ENCODE measurements at regions not wholly inside any gene's neighbourhood (a gene's known extent, or its start where the extent isn't known, plus 50 kb on each side); places are given as distances from the start of the nearest gene placed in this dataset.

- no peak for DNase-seq (ENCODE audit: low read depth)
- H3K4me3 ChIP-seq (ENCODE audit: low read length): no peak overlapping the region
- TF ChIP-seq, protein P1, sequence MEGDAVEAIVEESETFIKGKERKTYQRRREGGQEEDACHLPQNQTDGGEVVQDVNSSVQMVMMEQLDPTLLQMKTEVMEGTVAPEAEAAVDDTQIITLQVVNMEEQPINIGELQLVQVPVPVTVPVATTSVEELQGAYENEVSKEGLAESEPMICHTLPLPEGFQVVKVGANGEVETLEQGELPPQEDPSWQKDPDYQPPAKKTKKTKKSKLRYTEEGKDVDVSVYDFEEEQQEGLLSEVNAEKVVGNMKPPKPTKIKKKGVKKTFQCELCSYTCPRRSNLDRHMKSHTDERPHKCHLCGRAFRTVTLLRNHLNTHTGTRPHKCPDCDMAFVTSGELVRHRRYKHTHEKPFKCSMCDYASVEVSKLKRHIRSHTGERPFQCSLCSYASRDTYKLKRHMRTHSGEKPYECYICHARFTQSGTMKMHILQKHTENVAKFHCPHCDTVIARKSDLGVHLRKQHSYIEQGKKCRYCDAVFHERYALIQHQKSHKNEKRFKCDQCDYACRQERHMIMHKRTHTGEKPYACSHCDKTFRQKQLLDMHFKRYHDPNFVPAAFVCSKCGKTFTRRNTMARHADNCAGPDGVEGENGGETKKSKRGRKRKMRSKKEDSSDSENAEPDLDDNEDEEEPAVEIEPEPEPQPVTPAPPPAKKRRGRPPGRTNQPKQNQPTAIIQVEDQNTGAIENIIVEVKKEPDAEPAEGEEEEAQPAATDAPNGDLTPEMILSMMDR (conservative IDR thresholded peaks at IDR 0.05; ENCODE audit: low read depth, low read length): no peak
These were observed 807.4 kb upstream of the CITED2 start for GRCh38 chr6:140181876-140182275.

GRCh38 chr6:140180306-140180705 is 805.9 kb upstream of the CITED2 start:
- no peak for DNase-seq (ENCODE audit: low read depth)
- H3K4me3 ChIP-seq (ENCODE audit: low read length): no peak overlapping the region
- TF ChIP-seq, protein P1 (conservative IDR thresholded peaks at IDR 0.05; ENCODE audit: low read depth, low read length): no peak

GRCh38 chr6:140178935-140179334 is 804.5 kb upstream of the CITED2 start:
- TF ChIP-seq, protein P1 (conservative IDR thresholded peaks at IDR 0.05; ENCODE audit: low read depth, low read length): no peak
- H3K4me3 ChIP-seq (ENCODE audit: low read length): no peak overlapping the region
- no peak for DNase-seq (ENCODE audit: low read depth)

- TF ChIP-seq, protein P1 (conservative IDR thresholded peaks at IDR 0.05; ENCODE audit: low read depth, low read length): no peak
These were observed 804.1 kb upstream of the CITED2 start for GRCh38 chr6:140178520-140178919.

GRCh38 chr6:140176306-140176705 is 801.9 kb upstream of the CITED2 start:
- TF ChIP-seq, protein P1 (conservative IDR thresholded peaks at IDR 0.05; ENCODE audit: low read depth, low read length): no peak
- no peak for DNase-seq (ENCODE audit: low read depth)
- H3K4me3 ChIP-seq (ENCODE audit: low read length): no peak overlapping the region

More at GRCh38 chr6:140178520-140178919, 804.1 kb upstream of the CITED2 start:
- H3K4me3 ChIP-seq (ENCODE audit: low read length): no peak overlapping the region
- DNase-seq (ENCODE audit: low read depth): no peak

- no peak overlapping the region for H3K4me3 ChIP-seq (ENCODE audit: low read length)
- TF ChIP-seq, protein P1 (conservative IDR thresholded peaks at IDR 0.05; ENCODE audit: low read depth, low read length): no peak
- no peak for DNase-seq (ENCODE audit: low read depth)
These were observed 801.0 kb upstream of the CITED2 start for GRCh38 chr6:140175486-140175885.

- DNase-seq (ENCODE audit: low read depth): no peak
- TF ChIP-seq, protein P1 (conservative IDR thresholded peaks at IDR 0.05; ENCODE audit: low read depth, low read length): no peak
These were observed 800.1 kb upstream of the CITED2 start for GRCh38 chr6:140174524-140174923.

More at GRCh38 chr6:140174524-140174923, 800.1 kb upstream of the CITED2 start:
- H3K4me3 ChIP-seq (ENCODE audit: low read length): no peak overlapping the region
